HG03139 (cell line): ENCODE measurements at regions not wholly inside any gene's neighbourhood (a gene's known extent, or its start where the extent isn't known, plus 50 kb on each side); places are given as distances from the start of the nearest gene placed in this dataset.

Experiments used
- ATAC-seq: cut with Tn5 transposase; IDR thresholded peaks from one replicate; pipeline ENCODE4 v1.9.1; 2021; ENCODE audit not compliant: unreplicated experiment

DNA sequence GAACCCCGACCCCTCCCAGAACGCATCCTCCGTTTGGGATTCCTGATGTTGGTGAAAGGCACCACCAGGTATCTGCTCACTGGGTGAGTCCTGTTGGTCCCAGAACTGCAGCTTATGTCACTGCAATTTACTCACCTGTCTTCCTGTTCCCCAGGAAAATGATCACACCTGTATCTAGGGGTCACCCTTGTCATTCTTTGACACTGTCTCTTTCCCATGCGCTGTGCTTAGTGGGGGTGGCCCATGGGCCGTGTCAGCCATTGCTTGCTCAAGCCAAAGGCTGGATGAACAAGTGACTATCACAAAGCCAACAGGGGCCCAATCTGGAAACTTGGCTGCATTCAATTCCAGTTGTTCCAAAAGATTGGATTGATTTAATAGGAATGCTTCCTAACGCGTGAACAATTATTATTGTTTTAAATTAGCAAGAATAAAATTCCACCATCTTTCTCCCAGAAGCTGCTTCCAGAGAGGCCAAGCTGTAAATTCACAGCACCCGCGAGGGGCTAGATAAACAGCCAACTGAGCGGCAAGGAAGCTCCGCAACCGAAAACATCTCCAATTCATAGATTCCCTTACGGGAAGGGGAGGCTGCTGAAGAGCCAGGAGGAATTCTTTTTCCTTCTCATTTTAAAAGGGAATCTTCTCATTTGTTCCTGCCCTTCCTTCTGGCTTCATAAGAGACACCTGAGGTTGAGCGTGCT lies 134.8 kb upstream of the ZMIZ1 start:
- no peak for ATAC-seq

DNA sequence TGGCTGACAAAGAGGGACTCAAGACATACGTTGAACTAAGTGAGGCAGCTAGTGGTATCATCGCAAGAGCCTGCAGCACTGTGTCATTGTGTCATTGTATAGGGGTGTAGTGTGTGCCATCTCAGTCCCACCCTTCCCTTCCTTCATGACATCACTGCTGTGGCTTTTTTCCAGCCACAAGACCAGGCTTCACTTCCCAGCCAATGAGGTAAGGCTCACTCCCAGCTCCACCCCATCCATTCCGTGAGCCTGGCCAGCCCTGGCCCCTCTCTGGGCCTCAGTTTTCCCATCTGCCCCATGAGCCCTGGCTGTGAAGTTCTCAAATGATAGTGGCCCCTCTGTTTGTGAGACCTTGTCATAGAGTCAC lies 134.3 kb upstream of the ZMIZ1 start:
- ATAC-seq, result no peak

DNA sequence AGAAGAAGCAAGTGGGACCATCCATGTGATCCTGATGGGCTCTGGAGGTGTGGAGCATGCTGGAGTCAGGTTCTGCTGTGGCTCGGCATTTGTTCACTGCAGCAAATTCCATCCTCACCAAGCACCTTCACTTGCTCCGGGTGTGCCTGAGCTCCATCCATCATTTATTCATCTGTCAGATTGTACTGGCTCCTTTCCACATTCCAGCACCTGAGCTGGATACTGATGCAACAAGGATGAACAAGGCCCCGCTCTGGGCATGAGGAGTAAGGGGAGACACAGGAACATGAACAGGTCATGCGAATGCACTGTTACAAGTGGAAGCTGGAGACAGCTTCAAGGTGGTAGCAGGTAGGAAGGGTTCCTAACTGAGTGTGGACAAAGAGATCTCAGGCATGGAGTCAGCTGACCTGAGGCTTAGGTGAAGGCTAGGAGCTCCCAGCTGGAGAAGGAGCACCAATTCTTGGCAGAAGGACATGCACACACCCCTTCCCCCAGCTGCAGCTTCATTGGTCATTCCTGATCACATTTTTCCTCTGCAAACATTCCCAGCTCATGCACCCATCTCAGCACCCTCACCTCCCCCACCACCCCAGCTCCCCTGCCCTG lies 133.7 kb upstream of the ZMIZ1 start:
- ATAC-seq, result no peak

DNA sequence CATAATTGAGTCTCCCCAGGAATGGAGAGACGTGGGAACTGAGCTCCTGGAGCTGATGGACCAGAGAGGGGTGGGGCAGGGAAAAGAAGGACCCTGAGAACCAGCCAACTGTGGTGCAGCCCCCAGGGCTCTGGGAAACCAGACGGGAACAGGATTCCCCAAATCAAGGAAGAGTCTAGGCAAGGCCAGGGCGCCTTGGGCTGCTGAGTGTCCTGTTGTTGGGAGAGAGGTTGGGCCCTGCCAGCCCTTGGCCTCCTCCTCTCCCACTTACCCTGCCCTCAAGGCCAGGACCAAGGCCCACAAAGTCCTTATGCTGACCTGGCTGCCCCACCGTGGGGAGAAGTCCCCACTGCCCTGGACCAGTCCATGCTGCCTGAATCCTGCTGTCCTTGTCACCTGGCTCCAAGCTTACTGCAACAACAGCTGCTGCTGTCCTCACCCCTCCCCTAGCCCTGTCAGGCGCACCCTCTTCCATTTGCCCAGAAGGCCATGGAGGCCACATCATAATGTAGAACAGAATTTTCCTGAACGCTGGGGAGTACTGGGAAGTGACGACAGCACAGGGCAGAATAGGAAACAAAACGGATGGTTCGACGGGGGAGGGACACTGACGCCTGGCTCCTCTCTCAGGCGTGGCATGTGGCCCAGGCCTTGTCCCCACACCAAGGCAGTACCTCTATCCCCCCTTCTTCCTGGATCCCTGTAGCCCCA lies 132.9 kb upstream of the ZMIZ1 start:
- ATAC-seq, result no peak

DNA sequence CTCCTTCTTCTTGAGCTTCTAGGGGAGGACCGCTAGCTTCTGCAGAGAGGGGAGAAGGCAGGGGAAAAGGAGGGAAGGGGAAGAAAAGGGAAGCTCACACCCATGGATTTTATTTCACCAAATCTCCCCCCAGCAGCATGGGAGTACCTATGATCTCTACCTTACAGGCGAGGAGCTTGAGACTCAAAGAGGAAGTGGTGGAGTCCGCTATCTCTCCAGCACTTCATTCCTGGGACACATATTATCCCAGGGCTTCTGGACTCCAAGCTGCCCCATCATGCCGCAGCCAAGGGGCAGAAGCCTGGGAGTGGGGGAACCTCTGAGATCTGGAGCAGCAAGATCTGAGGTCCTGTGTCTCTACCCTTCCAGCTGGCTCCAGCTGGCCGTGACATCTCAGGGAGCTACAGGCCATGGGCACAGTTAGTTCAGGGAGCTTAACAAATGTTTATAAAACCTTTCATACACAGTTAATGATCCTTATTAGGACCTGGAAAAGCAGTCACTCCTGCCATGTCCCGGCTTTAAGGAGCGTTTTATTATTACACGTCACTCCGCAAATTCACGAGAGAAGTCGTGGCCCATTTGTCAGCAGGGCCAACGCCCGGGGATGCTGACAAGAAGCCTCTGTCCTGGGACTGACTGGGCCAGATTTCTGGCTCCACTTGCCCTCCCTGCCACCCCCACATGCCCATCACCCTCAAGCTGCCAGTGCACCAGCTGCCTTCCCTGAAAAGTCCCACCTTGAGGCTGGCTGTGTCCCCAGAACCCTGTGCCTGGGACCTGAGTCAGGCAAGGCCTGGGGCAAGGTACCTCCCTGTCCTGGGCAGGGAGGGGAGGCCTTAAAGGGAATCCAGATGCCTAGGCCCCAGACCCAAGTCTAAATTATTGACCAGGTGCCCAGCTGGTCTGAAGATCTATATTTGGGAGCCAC lies 132.1 kb upstream of the ZMIZ1 start:
- no peak for ATAC-seq

DNA sequence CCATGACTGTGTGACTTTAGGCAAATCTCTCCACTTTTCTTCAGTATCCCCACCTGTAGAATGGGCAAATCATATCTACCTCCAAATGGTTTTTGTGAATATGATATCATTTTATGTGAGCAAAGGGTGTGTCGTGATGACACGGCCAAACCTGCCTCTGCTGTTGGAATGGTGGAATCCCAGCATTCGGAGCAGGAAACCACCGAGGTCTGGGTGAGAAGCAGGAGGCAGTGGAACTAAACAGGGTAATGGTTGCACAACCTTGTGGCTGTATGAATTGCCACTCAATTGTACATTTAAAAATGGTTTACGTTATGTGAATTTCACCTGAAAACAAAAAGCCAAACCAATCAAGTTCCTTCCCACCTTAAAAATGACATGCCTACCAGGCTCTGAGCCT lies 131.4 kb upstream of the ZMIZ1 start:
- no peak for ATAC-seq

DNA sequence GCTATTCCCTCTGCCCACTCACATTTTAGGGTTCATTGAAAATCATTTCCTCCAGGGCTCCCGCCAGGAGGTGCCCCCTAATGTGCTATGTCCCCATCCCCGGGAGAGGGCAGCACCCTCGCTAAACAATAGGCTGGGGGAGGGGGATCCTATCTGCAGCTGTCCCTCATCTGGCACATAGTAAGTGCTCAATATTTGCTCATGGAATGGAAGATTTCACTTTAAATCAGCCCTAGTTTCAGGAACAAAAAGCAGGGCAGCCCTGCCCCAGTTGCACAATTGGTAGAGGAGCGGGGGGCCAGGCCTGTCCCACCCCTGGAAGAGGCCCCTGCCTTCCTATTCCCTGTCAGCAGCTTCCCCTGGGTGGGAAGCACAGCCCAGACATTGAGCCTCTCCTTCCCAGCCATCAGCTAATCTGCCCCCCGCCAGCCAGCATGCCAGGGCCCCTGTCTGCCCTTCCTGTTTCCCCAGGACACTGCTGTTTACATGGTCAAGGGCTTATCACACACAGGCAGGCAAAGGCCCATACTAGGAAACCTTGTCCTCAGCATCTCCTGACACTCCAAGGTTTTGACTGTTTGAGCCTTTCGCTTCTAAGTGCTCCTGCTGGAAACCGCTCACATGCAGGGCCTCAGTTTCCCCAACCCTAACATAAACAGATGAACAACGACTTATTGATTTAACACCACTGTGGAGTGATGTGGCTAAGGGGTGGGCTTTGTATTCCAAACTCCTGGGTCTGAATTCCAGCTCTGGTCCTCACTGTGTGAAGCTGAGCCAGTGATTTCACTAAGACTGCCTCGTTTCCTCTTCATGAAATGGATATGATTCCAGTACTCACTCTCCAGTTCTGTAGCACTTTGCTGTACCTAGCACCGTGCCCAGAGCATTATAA lies 130.7 kb upstream of the ZMIZ1 start:
- ATAC-seq, result no peak

DNA sequence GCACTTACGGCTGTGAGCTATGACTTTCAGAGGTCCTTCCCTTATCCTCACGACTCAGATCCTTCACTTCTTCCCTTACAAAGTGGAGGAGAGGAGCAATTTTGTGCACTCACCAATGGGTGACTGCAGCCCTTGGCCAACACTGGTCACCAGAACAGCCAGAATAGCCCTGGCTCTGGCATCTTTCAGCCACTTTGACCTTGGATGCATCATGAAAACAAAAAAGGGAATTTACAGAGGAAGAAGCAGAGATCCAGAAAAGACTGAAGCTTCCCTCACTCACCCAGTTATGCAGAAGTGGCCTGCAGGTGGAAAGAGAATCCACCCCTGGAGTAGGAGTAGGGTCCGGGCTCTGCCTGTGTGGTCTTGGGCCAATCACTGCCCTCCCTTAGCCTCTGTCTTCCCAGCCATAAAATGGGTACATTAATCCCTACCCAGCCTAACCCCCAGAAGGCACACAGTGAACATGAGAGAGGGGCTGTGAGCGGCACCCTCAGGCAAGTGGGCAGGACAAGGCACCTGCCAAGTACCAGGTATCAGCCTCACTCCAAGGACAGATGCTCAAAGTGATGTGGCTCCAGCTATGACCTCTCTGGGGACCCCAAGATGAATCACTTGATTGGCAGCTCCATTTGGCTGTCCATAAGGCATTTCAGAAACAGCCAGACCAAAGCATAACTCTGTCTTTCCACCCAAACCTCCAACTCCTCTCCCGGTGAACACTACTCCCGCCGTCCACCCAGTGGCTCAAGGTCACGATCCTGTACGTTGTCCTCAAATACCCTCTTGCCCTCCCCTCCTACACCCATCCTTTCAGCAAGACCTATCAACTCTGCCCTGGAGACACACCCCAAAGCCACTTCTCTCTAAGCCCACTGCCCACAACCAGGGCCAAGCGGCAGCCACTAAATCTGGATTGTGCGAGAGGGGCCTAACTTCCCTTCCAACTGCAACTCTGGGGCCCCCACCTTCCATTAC lies 129.8 kb upstream of the ZMIZ1 start:
- no peak for ATAC-seq

DNA sequence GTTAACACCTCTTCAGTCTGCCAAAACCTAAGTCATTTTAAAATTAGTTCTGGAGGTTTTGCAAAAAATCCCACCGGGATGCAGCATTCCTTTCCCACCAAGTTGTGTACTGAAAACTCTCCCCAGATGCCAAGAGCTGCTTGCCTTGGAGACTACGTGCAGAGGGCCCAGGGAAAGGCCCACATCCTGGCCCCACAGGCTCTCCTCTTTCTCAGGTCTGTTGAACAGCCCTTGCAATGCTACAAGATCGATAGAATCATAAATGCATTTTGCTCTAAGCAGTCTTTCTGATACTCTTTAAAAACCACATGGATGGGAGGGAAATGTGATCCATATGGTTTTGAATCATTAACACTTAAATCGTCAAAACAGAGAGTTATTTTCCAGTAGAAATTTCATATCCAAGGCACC lies 126.7 kb upstream of the ZMIZ1 start:
- ATAC-seq, result no peak

DNA sequence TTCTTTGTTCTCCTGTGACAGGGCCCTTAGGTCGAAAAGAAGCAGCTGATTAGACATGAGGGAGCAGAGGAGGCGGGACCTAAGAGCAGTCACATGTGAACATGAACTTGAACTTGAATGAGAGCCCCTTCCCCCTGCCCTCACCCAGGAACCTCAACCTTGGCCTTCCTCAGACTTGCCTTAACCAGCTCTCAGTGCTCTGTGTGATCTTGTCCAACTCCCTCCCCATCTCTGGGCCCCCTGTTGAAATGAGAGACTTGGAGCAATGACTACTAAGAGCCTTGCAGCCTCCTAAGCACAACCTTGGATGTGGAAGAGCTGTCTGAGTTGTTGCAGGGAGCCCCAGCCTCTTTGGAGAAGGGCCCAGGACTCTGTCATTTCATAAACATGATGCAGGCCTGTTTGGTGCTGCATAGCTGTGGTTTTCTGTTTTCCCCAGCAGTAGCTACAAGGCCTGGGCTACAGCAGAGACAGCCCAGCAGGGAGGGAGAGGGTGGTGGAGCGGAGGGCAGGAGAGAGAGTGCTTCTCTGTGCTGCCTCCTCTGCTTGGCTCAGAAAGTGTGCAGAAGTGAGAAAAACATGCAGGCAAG lies 123.9 kb upstream of the ZMIZ1 start:
- ATAC-seq, result no peak

DNA sequence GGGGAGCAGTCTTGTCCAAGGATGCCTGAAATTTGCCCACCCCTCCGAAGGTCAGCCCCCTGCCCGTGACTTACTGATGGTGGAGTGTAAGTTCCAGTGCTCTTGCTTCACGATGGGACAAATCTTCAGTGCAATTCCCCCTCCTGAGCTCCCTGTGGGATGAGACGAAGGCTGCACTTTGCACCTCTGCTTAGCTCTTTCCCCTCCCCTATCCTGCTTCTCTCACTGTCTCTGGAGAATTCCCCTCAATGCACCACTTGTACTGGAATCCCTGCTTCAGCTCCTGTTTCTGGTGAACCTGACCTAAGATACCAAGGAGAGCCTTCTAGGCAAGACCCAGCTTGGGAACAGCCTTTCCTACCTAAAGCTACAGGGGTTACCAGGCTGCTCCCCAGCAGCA lies 122.9 kb upstream of the ZMIZ1 start:
- no peak for ATAC-seq

DNA sequence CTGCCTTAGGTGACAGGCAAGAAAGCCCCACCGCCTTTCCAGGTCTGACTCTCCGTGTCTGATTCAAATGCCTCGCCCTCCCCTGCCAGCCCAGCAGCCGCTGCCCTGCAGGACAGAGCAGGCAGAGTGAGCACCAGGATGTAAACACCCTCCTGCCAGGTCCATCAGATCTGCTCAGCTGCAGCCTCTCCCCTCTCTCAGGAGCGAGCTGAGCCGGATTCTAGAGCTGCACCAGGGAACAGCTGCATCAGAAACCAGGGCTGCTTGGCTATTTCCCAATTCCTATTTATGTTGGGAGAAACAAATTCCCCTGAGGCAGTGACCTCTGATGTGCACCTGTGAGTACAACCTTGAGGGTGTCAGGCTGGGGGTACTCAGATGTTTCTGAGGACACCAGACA lies 121.5 kb upstream of the ZMIZ1 start:
- ATAC-seq, result no peak

DNA sequence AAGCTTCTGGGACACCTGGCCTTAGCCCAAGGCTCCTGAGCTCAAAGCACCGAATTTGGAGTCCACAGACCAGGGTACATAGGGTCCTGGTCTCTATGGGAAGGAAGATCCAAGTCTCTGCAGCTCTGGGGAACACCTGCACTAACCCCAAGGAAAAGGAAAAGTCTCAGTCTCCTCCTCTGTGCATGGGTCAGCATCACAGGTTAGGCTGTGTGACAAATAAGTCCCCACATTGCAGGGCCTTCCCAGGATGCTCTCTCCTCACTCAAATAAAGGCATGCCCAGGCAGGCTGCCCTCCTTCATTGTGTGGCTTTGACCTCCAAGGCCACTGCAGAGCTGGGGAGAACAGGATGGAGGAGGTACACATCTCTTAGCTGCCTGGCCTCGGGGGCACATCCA lies 121.0 kb upstream of the ZMIZ1 start:
- ATAC-seq, result no peak

DNA sequence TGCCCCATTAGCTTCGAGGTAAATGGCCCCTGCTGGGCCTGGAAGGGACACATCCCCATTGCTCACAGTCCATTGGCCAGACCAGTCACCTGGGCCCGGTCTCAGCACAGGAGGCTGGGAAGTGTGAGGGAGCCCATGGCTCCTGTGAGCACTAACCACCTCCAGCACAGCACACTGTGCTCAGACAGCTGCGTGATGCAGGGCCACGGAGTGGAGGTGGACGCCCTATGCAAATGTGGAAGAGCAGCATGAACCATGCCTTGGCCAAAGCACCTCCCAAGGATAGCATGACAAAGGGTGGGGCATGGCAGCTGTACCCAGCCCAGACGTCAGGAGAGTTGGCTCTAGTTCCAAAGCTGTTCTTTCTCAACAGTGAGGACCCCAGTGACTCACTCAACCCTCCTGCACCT lies 120.1 kb upstream of the ZMIZ1 start:
- no peak for ATAC-seq

DNA sequence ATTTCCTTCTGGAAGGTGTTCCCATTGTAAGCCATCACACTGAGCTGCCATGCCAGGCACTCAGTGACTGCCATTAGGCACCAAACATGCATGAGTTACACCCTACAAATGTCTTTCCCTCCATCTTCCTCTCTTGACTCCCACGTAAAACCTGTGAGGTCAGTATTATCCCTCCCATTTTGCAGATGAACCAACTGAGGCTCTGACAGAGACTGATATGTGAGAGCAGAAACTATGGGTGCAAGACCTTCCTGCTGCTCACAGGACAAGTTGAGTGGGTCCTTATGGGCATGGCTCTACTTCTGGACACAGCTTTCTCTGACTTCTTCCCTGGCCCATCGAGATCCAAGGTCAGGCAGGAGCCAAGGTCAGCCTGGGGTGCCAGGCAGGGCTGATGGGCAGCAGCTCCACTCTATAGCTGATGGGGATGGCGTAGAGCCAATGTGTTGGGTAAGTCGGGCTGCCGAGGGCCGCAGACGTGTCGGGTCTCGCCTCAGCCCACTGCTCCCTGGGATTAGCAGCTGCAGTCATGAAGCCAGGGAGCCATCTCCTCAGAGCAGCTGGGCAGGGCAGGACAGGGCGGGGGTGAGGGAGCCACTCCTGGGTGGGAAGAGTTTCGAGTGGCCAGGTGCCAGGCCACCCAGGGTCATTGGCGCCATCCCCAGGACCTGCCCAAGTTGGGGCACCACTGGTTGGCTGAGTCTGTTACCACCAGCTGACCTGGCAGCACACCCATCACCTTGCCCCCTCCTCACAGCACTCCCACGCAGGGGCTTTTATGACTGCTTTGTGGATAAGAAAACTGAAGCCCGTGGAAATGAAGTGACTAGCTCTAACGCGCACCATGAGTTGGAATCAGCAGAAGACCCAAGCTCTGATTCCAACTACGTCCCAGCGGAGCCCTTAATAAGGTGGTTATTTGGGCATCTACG lies 117.8 kb upstream of the ZMIZ1 start:
- ATAC-seq, result no peak

DNA sequence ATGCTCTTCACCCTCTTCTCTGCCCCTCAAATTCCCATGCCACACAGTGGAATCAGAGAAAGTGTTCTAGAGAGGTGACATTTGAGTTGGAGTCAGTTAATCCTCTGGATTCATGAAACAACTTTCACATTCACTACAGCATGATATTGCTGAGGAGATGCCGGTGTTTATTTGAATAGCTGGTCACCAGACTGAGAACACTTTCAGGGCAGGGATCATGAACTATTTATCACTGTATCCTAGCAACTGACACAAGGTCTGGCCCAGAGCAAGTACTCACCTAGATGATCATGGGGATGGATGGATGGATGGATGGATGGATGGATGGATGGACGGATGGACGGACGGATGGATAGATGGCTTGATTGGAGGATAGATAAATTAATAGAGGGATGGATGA lies 116.7 kb upstream of the ZMIZ1 start:
- ATAC-seq, result no peak

DNA sequence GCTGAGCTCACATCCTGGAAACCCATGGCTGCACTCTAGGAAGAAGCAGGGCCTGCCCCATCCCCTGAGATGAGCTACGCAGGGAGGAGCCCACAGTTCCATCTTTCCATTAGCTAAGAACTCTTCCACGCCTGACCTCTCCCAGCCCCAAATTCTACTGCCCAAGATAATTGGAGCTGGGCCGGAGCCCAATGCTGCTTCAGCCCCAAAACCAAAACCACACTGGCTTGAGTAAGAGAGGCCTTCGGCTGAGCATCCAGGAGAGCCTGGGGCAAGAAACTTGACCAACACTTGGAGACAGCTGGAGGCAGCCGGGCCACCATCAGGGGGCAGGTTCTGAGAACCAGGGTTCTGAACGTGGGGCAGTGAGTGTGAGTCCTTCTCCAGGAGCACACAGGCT lies 116.1 kb upstream of the ZMIZ1 start:
- peak; percentile 14 for ATAC-seq
